WTC11 (cell line): ENCODE measurements at regions not wholly inside any gene's neighbourhood (a gene's known extent, or its start where the extent isn't known, plus 50 kb on each side); places are given as distances from the start of the nearest gene placed in this dataset.

Experiments used
- ATAC-seq: fragments of 200-7000 bp; cut with Tn5 transposase; 2 replicates; pipeline ENCODE4 v1.10.0; 2021; ENCODE audit warnings: mild to moderate bottlenecking, moderate library complexity
- CTCF ChIA-PET: fragments of 300-600 bp; sonication (Branson Sonifier 250); formaldehyde crosslinking; loops from one replicate; lab custom pipeline; 2021; ENCODE audit warnings: antibody characterized with exemption; lab: Charles Lee
- POLR2A ChIA-PET: fragments of 350-600 bp; sonication (Branson Sonifier 250); formaldehyde crosslinking; loops from one replicate; lab custom pipeline; 2021; ENCODE audit warnings: antibody characterized with exemption; lab: Charles Lee
- DNase-seq: peaks from one replicate; pipeline ENCODE4 v3.0.0; 2021; ENCODE audit warnings: low spot score
- H3K27ac Mint-ChIP-seq: 2 replicates; pipeline ENCODE4 v1.8.0; 2021; ENCODE audit warnings: mixed read lengths
- H3K27me3 Mint-ChIP-seq: 2 replicates; pipeline ENCODE4 v1.8.0; 2021; ENCODE audit warnings: low read depth, mild to moderate bottlenecking, moderate library complexity, mixed read lengths
- H3K36me3 Mint-ChIP-seq: 2 replicates; pipeline ENCODE4 v1.8.0; 2021; ENCODE audit warnings: mixed read lengths
- H3K4me1 Mint-ChIP-seq: 2 replicates; pipeline ENCODE4 v1.8.0; 2022; ENCODE audit warnings: mixed read lengths
- H3K4me3 Mint-ChIP-seq: 2 replicates; pipeline ENCODE4 v1.8.0; 2021; ENCODE audit warnings: mild to moderate bottlenecking, moderate library complexity, mixed read lengths
- H3K9me3 Mint-ChIP-seq: 2 replicates; pipeline ENCODE4 v1.8.0; 2021; ENCODE audit warnings: mixed read lengths
- AFF4 ChIP-seq: sonication (generic); formaldehyde crosslinking; IDR thresholded peaks from 2 replicates; pipeline ENCODE4 v1.8.1; 2023; ENCODE audit warnings: mild to moderate bottlenecking, missing genetic modification reagents, borderline replicate concordance
- ARID4B ChIP-seq: sonication (generic); formaldehyde crosslinking; IDR thresholded peaks from 2 replicates; pipeline ENCODE4 v1.8.0; 2023; ENCODE audit warnings: missing genetic modification reagents, mild to moderate bottlenecking, borderline replicate concordance
- CBFB ChIP-seq: sonication (generic); formaldehyde crosslinking; IDR thresholded peaks from 2 replicates; pipeline ENCODE4 v1.8.1; 2022; ENCODE audit warnings: mild to moderate bottlenecking, low read depth, missing genetic modification reagents
- ELF4 ChIP-seq: sonication (generic); formaldehyde crosslinking; IDR thresholded peaks from 2 replicates; pipeline ENCODE4 v1.8.1; 2022; ENCODE audit warnings: low read depth, mild to moderate bottlenecking, moderate library complexity, missing genetic modification reagents
- IRF1 ChIP-seq: sonication (generic); formaldehyde crosslinking; IDR thresholded peaks from 2 replicates; pipeline ENCODE4 v1.8.0; 2023; ENCODE audit warnings: missing genetic modification reagents
- NR3C1 ChIP-seq: sonication (generic); formaldehyde crosslinking; conservative IDR thresholded peaks from 2 replicates; pipeline ENCODE4 v1.8.1; 2023; ENCODE audit warnings: low read depth, mild to moderate bottlenecking, missing genetic modification reagents
- PRRX2 ChIP-seq: fragments of 250-450 bp; sonication (Bioruptor Pico); IDR thresholded peaks from 2 replicates; pipeline ENCODE4 v1.8.0; 2021; ENCODE audit warnings: mild to moderate bottlenecking
- RORB ChIP-seq: fragments of 250-450 bp; sonication (Bioruptor Pico); IDR thresholded peaks from 2 replicates; pipeline ENCODE4 v1.9.0; 2021; ENCODE audit warnings: mild to moderate bottlenecking
- SOX15 ChIP-seq: fragments of 250-450 bp; sonication (Bioruptor Pico); IDR thresholded peaks from 2 replicates; pipeline ENCODE4 v1.9.0; 2021; ENCODE audit warnings: mild to moderate bottlenecking
- SP1 ChIP-seq: sonication (generic); formaldehyde crosslinking; conservative IDR thresholded peaks from 2 replicates; pipeline ENCODE4 v1.8.1; 2022; ENCODE audit warnings: missing genetic modification reagents
- ZBTB21 ChIP-seq: sonication (generic); formaldehyde crosslinking; IDR thresholded peaks from 2 replicates; pipeline ENCODE4 v1.8.1; 2023; ENCODE audit warnings: mild to moderate bottlenecking, missing genetic modification reagents, borderline replicate concordance
- ZNF396 ChIP-seq: fragments of 250-450 bp; sonication (Bioruptor Pico); IDR thresholded peaks from 2 replicates; pipeline ENCODE4 v1.8.0; 2021; ENCODE audit warnings: mild to moderate bottlenecking, moderate library complexity, borderline replicate concordance
- ZNF423 ChIP-seq: fragments of 250-450 bp; sonication (Bioruptor Pico); IDR thresholded peaks from 2 replicates; pipeline ENCODE4 v2.1.2; 2022; ENCODE audit warnings: mild to moderate bottlenecking, moderate library complexity
- ZSCAN18 ChIP-seq: fragments of 250-450 bp; sonication (Bioruptor Pico); IDR thresholded peaks from 2 replicates; pipeline ENCODE4 v2.1.2; 2022; ENCODE audit warnings: mild to moderate bottlenecking, moderate library complexity

GRCh38 chr3:76212679-76213078 is 427.3 kb upstream of the ZNF717 start:
- Mint-ChIP-seq H3K27ac (no peak overlapping the region), H3K27me3 (0 out of 2 replicates have a peak, but pooled peaks cover 4% of the 10 kb centered on the region), H3K9me3 (peaks cover 51% of the 10 kb centered on the region), H3K36me3 (peaks cover 40% of the 10 kb centered on the region), H3K4me1 (no peaks in the 10 kb centered on the region), H3K4me3 (no peak overlapping the region)
- POLR2A ChIA-PET: no interaction called here
- no peak for ATAC-seq
- no peak for DNase-seq
- no peak for TF ChIP-seq ZNF423 (CRISPR knock-in tag)
- no peak for TF ChIP-seq IRF1 (CRISPR knock-in tag)
- no peak for TF ChIP-seq NR3C1 (CRISPR knock-in tag)
- TF ChIP-seq AFF4 (CRISPR knock-in tag): no peak
- TF ChIP-seq CBFB (CRISPR knock-in tag): no peak
- TF ChIP-seq ARID4B (CRISPR knock-in tag): no peak
- no peak for TF ChIP-seq SP1 (CRISPR knock-in tag)
- TF ChIP-seq RORB (CRISPR knock-in tag): no peak
- TF ChIP-seq ELF4 (CRISPR knock-in tag): no peak
- CTCF ChIA-PET: no interaction called here

GRCh38 chr3:76222201-76222600 is 436.9 kb upstream of the ZNF717 start:
- peaks cover 24% of the 10 kb centered on the region for H3K9me3 Mint-ChIP-seq
- no peak for ATAC-seq
- DNase-seq: no peak
- POLR2A ChIA-PET: no interaction called here
- no peaks in the 10 kb centered on the region for H3K4me1 Mint-ChIP-seq
- H3K27ac Mint-ChIP-seq: no peak overlapping the region
- H3K36me3 Mint-ChIP-seq: peaks cover 11% of the 10 kb centered on the region
- CTCF ChIA-PET: interaction anchor here (1.0 kb wide), 1 partner anchor 363 kb away, joined by 4 read pairs; no protein-coding TSS in a partner anchor
- H3K27me3 Mint-ChIP-seq: no peaks in the 10 kb centered on the region; the same call in 1 of the 2 replicates
- TF ChIP-seq ZSCAN18 (no peak), ZBTB21 (CRISPR knock-in tag) (no peak), ZNF396 (CRISPR knock-in tag) (no peak), PRRX2 (CRISPR knock-in tag) (no peak), SOX15 (no peak)
- TF ChIP-seq, all 79 proteins: peak for 0
- H3K4me3 Mint-ChIP-seq: no peak overlapping the region
